HG03159 (cell line): ENCODE measurements at regions not wholly inside any gene's neighbourhood (a gene's known extent, or its start where the extent isn't known, plus 50 kb on each side); places are given as distances from the start of the nearest gene placed in this dataset.

Experiments used
- ATAC-seq: cut with Tn5 transposase; IDR thresholded peaks from one replicate; pipeline ENCODE4 v1.9.1; 2021; ENCODE audit warnings: mild to moderate bottlenecking, moderate library complexity; ENCODE audit not compliant: unreplicated experiment

GRCh38 chr6:170022827-170023619 is 267.9 kb downstream of the DLL1 start:
- ATAC-seq, result no peak

DNA sequence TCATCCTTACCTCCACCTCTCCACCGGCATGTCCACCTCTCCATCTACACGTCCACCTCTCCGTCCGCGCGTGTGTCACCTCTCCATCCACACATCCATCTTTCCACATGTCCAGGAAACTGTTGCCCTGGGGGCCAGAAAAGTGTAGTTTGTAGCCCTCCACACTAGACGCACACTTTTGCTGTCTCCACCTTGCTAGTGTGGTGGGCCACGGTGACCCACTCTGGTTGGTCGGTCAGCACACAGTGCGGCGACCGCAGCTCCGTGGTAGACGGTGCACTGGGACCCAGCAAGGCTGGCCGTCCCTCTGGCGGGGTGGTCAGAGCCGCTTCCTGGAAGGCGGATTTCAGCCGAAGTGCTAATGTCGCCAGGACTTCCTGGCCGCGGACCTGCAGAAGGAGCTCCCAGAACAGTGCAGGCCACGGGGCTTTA is 268.6 kb downstream of the DLL1 start:
- no peak for ATAC-seq

- no peak for ATAC-seq
Measured at GRCh38 chr6:170021579-170021978, 269.3 kb downstream of the DLL1 start.

GRCh38 chr6:170019818-170020583 is 268.6 kb downstream of the ERMARD start:
- no peak for ATAC-seq

DNA sequence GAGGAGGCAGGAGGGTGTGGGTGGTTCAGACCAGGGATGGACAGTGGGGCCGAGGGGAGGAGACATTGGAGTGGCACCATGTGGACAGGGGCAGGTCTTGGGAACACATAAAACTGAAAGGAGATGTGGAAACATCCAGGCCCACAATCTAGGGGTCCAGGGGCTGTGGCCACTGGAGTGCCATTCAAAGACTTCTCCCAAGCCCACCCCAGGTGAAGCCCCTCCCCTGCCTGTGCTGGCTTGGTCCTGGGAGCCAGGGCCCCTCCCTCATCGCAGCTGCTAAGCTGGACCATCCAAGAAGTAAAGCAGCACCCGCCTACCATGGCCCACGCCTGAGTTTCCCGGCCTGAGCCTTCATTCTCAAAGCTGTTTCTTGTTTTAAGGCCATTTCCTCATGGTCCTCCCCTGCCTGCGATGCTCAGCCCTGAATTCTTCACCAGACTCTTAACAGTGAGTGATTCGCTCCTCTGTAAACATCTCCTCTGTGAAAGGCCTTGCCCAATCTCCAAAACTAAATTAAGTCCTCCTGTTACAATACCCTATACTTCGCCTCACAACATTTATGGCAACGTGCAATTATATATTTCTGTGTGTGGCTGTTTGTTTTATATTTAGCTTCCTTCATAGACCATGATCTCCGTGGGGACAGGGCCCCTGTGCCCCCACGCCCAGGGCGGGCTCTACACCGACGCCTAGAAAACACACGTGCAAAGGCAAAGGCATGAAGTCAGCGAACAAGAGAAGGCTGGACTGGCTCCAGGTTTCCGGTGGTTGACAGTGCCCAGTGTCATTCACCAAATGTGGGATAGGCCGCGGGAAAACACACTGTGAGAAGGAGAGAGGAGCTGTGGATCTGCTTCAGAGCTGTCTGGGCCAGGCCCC is 267.8 kb downstream of the ERMARD start:
- no peak for ATAC-seq

DNA sequence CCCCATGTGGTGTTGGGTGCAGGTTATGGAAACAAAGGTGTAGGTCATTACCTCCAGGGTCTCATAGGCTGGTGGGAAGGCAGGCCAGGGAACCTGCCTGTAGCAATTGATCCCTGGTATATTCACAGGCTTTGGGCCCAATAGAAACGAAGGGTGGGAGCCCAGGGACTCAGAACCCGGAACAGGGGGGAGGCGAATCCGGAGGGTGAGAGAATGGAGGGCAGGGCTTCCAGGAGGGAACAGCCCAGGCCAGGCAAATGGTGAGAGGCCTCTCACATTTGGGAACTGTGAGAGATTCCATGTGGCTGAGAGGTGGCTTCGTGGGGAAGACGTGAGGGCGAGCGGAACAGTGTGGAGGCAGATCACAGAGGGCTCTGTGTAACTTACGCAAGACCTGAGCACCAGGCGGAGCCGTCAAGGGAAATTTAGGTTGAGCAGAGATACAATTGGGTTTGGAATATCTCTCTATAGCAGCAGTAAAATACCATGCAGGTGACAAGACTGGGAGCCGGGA is 267.1 kb downstream of the ERMARD start:
- ATAC-seq, result no peak

GRCh38 chr6:170017603-170018320 is 266.3 kb downstream of the ERMARD start:
- ATAC-seq, result no peak

- ATAC-seq, result no peak
Measured at GRCh38 chr6:170013815-170014214, 262.4 kb downstream of the ERMARD start.

DNA sequence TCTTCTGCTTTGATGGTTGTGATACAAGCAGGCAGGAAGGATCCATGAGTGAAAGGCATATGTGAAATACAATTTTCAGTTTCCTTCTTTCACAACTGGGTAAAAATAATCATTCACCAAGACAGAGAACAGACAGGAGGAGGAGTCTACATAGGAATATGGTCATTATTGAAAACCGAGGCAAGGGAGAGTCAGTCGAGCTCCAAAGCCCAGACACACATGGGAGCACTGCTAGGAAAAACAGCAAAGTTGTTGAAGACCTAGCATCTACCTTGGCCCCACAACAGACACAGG is 260.6 kb downstream of the ERMARD start:
- no peak for ATAC-seq

DNA sequence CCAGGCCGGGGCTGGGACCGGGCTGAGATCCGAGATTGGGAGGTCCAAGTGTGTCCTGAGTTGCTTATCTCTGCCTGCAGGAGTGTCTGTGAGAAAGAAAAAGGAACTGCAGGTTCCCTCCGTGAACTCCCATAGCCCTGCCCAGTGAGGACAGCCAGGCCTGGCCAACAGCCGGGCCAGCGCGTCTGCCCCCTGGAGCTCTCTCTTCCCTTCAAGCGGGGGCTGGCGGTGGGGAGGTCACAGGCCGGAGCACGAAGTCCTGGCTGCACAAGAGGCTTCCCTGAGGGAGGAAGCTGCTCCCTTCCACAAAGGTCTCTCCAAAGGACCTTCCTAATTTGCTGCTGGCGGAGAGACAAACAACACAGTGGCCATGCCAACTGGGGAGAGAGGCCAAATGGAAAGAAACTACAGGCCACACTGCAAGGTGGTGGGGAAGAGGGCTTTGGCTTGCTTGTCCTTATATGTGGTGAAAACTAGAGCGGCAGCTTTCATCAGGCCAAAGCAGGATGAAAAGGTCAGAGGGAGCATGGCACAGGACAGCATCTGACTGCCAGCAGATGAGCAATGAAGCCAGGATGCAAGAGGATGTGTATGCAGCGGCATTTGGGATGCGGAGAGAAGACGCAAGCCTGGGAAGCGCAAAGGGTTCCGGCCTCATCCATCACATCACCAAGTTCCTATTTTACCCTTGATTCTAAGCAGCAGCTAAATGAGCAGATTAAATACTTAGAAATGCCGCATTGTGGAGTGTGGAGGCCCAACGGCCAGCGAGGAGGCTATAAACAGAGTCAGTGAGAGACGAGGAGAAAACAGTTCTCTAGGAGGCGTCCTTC is 260.0 kb downstream of the ERMARD start:
- ATAC-seq, result no peak

DNA sequence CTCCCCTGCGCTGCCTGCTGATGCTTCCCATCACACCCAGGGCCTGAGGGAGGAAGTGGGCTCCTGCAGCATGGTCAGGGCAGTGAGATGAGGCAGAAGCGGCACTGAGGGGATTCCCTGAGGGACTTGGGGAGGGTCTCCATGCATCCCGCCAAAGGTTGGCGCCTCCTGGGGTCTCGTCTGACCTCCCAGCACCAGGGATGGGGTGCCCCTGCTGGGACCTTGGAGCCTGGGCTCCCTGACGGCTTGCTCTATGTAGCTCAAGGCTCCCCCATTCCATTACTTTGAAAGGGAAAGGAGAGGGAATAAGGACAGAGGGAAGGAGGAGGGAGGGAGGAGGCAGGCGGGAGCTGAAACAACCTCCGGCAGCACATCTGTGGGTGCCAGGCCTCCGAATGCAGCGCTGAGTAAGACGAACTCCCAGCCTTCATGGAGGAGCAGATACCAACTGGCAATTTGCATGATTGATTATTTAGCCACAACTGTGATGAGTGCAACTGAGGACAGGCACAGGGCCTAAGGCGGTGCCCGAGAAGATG is 259.3 kb downstream of the ERMARD start:
- ATAC-seq, result no peak

GRCh38 chr6:170008294-170008785 is 256.9 kb downstream of the ERMARD start:
- ATAC-seq, result no peak

DNA sequence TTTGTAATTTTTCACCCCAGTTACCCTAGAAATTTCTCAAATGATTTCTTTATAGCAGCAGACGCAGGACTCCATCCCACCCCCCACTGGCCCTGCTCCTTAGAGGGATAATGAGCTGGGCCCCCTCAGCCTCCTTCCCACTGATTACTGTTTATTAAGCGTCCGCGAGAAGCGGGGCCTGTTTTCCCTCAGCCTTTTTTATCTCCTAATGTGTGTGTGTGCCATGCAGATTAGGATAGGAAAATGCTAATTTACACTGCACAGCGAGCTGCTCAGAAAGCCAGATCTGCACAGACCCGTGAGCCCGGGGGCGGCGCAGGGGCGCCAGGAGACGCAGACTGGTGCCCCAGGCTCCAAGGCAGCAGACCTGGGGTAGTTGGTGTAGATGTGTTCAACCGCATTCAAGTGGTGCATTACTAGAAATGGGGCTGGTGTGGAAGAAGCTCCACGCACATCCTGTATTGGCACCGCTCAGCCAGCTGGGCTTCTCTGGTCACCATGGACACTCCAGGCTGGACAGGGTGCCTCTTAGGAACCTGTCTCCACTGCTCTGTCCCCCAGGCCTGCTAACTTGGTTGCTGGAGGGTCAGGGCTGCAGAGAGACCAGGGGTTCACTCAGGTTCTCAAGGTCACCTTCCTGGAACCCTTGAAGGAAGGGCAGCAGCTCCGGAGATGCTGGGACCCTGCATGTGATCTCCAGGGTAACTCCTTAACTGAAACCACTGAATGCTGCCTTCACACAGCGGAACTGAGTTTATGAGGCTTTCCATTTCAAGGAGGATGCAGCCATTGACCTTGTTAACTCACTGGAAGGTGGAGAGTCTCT is 256.3 kb downstream of the ERMARD start:
- ATAC-seq, result no peak

GRCh38 chr6:170006900-170007467 is 255.6 kb downstream of the ERMARD start:
- no peak for ATAC-seq

- ATAC-seq, result no peak
Measured at GRCh38 chr6:170006071-170006899, 254.9 kb downstream of the ERMARD start.

DNA sequence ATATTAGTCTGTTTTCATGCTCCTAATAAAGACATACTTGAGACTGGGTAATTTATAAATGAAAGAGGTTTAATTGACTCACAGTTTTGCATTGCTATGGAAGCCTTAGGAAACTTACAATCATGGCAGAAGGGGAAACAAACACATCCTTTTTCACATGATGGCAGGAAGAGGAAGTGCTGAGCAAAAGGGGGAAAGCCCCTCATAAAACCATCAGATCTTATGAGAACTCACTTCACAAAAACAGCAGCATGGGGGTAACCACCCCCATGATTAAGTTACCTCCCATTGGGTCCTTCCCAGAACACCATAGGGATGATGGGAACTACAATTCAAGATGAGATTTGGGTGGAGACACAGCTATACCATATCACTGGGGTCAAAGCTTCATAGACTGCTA is 254.2 kb downstream of the ERMARD start:
- no peak for ATAC-seq

DNA sequence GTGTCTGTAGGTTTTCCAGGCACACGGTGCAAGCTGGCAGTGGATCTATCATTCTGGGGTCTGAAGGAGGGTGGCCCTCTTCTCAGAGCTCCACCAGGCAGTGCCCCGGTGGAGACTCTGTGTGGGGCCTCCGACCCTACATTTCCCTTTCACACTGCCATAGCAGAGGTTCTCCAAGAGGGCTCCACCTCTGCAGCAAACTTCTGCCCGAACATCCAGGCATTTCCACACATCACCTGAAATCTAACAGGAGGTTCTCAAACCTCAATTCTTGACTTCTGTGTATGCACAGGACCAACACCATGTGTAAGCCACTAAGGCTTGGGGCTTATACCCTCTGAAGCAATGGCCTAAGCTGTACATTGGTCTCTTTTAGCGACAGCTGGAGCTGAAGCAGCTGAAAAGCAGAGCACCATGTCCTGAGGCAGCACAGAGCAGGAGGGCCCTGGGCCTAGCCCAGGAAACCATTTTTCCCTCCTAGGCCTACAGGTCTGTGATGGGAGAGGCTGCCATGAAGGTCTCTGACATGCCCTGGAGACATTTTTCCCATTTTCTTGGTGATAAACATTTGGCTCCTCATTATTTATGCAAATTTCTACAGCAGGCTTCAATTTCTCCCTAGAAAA is 253.3 kb downstream of the ERMARD start:
- ATAC-seq, result no peak
